Erythroblast (primary cell): ENCODE measurements at regions not wholly inside any gene's neighbourhood (a gene's known extent, or its start where the extent isn't known, plus 50 kb on each side); places are given as distances from the start of the nearest gene placed in this dataset.

Experiments used
- GATA1 ChIP-seq: IDR thresholded peaks from 2 replicates; pipeline ENCODE4 v1.6.1; 2011; ENCODE audit warnings: low read depth, mild to moderate bottlenecking, control low read depth, low read length, moderate library complexity
- POLR2A ChIP-seq: IDR thresholded peaks from 2 replicates; pipeline ENCODE4 v1.6.1; 2011; ENCODE audit warnings: mild to moderate bottlenecking, low read length

DNA sequence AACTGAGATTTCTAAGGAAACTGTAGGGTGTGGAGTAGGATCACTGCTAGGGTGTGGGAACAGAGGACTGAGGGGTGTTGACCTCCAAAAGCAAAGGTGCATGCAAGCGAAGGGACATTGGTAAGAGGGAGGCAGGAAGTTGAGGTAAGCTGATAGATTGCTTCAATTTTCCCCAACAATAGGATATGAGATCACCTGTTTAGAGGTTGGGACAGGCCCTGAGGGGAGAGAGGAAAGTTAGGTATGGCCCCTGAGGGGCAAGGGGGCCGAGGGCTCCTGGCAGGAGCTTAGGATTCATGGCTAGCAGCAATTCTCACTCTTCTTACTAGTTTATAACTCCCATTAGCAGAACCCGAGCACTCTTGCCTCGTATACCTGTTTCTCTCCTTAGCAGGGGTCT is 106.8 kb upstream of the RPS6KA2 start:
- no peak for TF ChIP-seq POLR2A
- TF ChIP-seq GATA1: no peak
